HL-60 (cell line): ENCODE measurements at regions not wholly inside any gene's neighbourhood (a gene's known extent, or its start where the extent isn't known, plus 50 kb on each side); places are given as distances from the start of the nearest gene placed in this dataset.

Source experiments
- CTCF ChIP-seq: IDR thresholded peaks from one replicate; pipeline ENCODE4 v1.5.1; 2011; ENCODE audit warnings: low read length, control low read depth, inconsistent platforms; ENCODE audit not compliant: insufficient read depth
- POLR2AphosphoS5 ChIP-seq: IDR thresholded peaks from 2 replicates; pipeline ENCODE4 v1.6.1; 2012; ENCODE audit warnings: low read depth
- SPI1 ChIP-seq: IDR thresholded peaks from 2 replicates; pipeline ENCODE4 v1.6.1; 2012; ENCODE audit warnings: low read depth, mild to moderate bottlenecking, borderline replicate concordance

- TF ChIP-seq CTCF (no peak), SPI1 (no peak), POLR2AphosphoS5 (no peak)
Measured at GRCh38 chrX:18076434-18076833, 144.3 kb downstream of the BEND2 start.
